Stimulated activated effector memory CD8-positive, alpha-beta T cell treated with anti-CD3 and anti-CD28 coated beads, Interleukin-12 subunit alpha, Interleukin-12 subunit beta, amount 100 ng/mL, for 72 hours (primary cell): ENCODE measurements at regions not wholly inside any gene's neighbourhood (a gene's known extent, or its start where the extent isn't known, plus 50 kb on each side); places are given as distances from the start of the nearest gene placed in this dataset.

ENCODE experiments used
- ATAC-seq: fragments of 150-1000 bp; cut with Tn5 transposase; 2 replicates; pipeline ENCODE4 v1.10.0; 2021
- DNase-seq, 2 donors: peaks; one replicate each; pipeline ENCODE4 v3.0.0; 2021 to 2022; ENCODE audit warnings: low spot score in 2 of 2
- H3K27ac Mint-ChIP-seq: one replicate; pipeline ENCODE4 v1.8.0; 2022; ENCODE audit warnings: mild to moderate bottlenecking, mixed read lengths
- H3K36me3 Mint-ChIP-seq: one replicate; pipeline ENCODE4 v1.8.0; 2022; ENCODE audit warnings: mild to moderate bottlenecking, mixed read lengths
- H3K4me1 Mint-ChIP-seq: one replicate; pipeline ENCODE4 v1.8.0; 2022; ENCODE audit warnings: mixed read lengths
- H3K4me3 Mint-ChIP-seq: one replicate; pipeline ENCODE4 v1.8.0; 2022; ENCODE audit warnings: mild to moderate bottlenecking, mixed read lengths
- H3K9me3 Mint-ChIP-seq: one replicate; pipeline ENCODE4 v1.8.0; 2022; ENCODE audit warnings: mixed read lengths

DNA sequence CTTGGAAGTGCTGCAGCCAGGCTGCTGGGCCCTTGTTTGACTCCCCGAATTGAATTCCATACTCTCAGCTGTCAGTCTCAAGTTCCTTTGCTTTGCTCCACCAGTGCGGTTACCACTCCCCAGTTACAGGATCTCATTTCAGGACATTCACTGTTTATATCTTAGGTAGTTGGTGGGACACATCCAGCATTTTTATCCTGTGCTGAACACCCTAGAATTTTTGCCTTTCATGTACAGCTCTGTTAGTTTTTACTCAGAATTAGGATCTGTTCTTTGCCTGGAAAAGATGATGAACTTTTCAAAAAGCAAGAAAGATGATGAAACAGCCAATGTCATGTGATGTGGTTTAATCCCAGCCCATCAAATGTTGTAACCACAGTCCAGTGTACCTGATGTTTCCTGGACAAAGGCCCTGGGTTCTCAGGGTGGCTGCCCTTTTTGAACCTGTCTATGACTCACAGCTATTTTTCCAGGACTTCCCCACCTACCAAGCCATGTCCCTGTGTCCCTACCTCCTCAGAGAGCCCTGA lies 149.7 kb downstream of the NOC3L start:
- Mint-ChIP-seq H3K9me3 (no peaks in the 10 kb centered on the region), H3K4me3 (no peak overlapping the region), H3K4me1 (no peaks in the 10 kb centered on the region), H3K27ac (no peak overlapping the region), H3K36me3 (no peaks in the 10 kb centered on the region)
- DNase-seq (no peak), ATAC-seq (no peak)

DNA sequence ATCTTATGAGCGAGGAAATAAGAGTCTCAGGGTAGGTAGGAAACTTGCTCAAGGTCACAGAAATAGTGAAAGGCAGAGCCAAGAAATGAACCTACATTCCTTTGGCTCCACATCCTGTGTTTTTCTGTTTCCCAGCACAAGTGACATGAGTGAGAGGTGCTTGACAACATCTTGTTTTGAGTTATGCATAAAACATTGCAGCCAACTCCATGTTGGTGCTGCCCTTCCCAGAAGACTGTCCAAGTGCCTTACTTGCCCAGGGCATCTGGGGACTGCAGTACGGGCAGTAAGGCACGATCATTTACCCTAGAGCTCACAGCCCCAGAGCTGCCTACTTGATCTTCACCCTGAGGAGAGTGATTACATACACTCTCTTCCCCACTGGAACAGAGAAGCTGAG lies 148.8 kb downstream of the NOC3L start:
- Mint-ChIP-seq H3K4me3 (no peak overlapping the region), H3K36me3 (no peaks in the 10 kb centered on the region), H3K9me3 (no peaks in the 10 kb centered on the region), H3K4me1 (no peaks in the 10 kb centered on the region), H3K27ac (no peak overlapping the region)
- no peak for ATAC-seq
- DNase-seq = no peak

DNA sequence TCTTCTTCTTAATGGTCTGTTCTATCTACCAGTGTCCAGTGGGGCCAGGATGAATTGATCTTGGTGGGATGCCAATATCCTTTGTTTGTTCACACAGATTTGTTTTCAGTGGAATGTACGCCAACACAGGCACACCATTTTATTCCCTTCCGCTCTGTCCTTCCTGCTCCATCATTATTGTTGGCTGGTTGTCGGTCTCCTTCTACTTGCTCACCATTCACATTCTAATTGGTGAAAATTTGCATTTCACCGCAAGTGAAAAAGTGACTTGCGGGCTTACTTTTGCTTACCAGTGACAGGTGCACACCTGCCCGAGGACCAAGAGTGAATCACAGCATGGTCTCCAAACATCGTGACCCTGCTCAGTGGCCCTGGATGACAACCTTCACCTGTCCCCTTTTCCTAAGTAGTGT lies 148.3 kb downstream of the NOC3L start:
- Mint-ChIP-seq H3K9me3 (no peaks in the 10 kb centered on the region), H3K36me3 (no peaks in the 10 kb centered on the region), H3K27ac (no peak overlapping the region), H3K4me1 (no peaks in the 10 kb centered on the region), H3K4me3 (no peak overlapping the region)
- ATAC-seq (no peak), DNase-seq (no peak)

DNA sequence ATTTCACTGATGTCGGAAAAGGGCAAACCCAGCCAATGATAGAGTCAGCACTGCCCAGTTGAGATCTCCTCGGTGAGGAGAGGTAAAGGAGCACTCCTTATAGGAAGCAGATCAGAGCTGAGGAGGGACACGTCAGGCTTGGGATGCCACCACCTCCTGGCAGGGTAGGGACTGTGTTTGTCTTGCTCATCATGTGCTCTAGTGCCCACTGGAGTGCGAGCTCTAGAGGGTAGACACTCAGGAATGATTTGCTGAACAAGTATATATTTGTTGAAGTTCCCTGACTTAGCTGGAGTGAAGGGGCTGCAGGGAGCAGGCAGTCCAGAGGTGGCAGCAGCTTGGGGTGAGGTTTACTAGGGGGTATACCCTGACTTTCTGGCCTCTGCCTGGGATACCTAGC lies 146.5 kb downstream of the NOC3L start:
- no peaks in the 10 kb centered on the region for H3K4me1 Mint-ChIP-seq
- ATAC-seq (peak; percentile 38), DNase-seq (no peak)
- H3K27ac Mint-ChIP-seq = no peak overlapping the region
- H3K36me3 Mint-ChIP-seq = no peaks in the 10 kb centered on the region
- H3K9me3 Mint-ChIP-seq = no peaks in the 10 kb centered on the region
- H3K4me3 Mint-ChIP-seq = no peak overlapping the region

GRCh38 chr10:94217411-94217810 lies 145.3 kb downstream of the NOC3L start:
- Mint-ChIP-seq H3K4me3 (no peak overlapping the region), H3K9me3 (no peaks in the 10 kb centered on the region), H3K36me3 (no peaks in the 10 kb centered on the region), H3K27ac (no peak overlapping the region), H3K4me1 (no peaks in the 10 kb centered on the region)
- DNase-seq = no peak
- ATAC-seq = no peak

GRCh38 chr10:94218493-94219183 lies 144.1 kb downstream of the NOC3L start:
- no peaks in the 10 kb centered on the region for H3K36me3 Mint-ChIP-seq
- no peaks in the 10 kb centered on the region for H3K4me1 Mint-ChIP-seq
- no peak overlapping the region for H3K4me3 Mint-ChIP-seq
- no peak for DNase-seq
- no peak for ATAC-seq
- no peak overlapping the region for H3K27ac Mint-ChIP-seq
- H3K9me3 Mint-ChIP-seq = no peaks in the 10 kb centered on the region

DNA sequence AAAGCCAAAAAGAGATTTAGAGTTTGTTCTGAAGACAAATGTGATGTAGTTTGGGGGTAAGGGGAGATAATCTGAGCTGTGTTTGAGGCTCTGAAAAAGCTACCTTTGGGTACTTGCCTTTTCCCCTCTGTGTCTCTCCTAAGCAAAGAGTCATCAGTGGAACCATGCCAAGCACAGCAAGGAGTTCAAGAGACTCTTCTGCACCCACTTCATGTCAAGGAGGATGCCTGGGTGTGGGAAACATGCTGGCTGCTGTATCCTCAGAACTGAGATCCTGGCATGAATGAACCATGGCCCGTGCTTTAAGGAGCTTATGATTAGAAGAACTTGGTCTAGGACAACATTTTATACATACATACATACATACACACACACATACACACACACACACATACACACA lies 142.9 kb downstream of the NOC3L start:
- no peak for ATAC-seq
- no peak for DNase-seq
- no peaks in the 10 kb centered on the region for H3K4me1 Mint-ChIP-seq
- no peaks in the 10 kb centered on the region for H3K9me3 Mint-ChIP-seq
- no peak overlapping the region for H3K27ac Mint-ChIP-seq
- H3K36me3 Mint-ChIP-seq = no peaks in the 10 kb centered on the region
- H3K4me3 Mint-ChIP-seq = no peak overlapping the region

GRCh38 chr10:94220717-94221116 lies 142.0 kb downstream of the NOC3L start:
- H3K27ac Mint-ChIP-seq = no peak overlapping the region
- H3K4me3 Mint-ChIP-seq = no peak overlapping the region
- no peaks in the 10 kb centered on the region for H3K9me3 Mint-ChIP-seq
- DNase-seq = no peak
- no peaks in the 10 kb centered on the region for H3K36me3 Mint-ChIP-seq
- H3K4me1 Mint-ChIP-seq = no peaks in the 10 kb centered on the region
- no peak for ATAC-seq

DNA sequence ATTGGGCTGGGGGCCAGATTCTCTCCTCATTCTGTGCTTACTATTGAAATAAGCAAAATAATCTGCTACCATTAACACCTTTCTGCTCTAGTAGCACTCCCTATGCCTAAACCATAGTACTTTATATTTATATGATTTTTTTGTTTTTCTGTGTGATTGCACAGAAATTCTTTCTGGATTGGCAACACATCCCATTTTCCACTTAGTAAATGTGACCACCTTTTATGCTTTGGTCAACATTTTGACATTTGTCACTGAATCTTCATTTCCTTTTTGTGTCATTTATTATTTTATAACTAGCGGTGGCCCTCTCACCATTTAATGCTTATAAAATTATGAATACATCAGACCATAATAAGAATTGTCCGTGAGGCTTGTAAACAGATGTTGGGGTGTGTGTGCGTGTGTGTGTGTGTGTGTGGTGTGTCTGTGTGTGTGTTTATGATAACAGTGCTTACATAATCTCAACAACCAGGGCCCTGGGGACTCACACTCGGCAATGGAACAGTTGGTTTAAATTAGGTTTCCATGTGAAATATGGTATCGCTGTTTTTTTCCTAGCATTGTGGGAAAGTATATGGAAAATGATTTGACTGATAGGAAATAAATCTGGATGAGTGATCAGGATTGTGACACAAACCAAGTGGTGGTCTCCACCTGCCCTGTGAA lies 138.9 kb downstream of the NOC3L start:
- no peaks in the 10 kb centered on the region for H3K9me3 Mint-ChIP-seq
- H3K4me3 Mint-ChIP-seq = no peak overlapping the region
- ATAC-seq (no peak), DNase-seq (no peak)
- no peaks in the 10 kb centered on the region for H3K4me1 Mint-ChIP-seq
- no peak overlapping the region for H3K27ac Mint-ChIP-seq
- H3K36me3 Mint-ChIP-seq = no peaks in the 10 kb centered on the region

DNA sequence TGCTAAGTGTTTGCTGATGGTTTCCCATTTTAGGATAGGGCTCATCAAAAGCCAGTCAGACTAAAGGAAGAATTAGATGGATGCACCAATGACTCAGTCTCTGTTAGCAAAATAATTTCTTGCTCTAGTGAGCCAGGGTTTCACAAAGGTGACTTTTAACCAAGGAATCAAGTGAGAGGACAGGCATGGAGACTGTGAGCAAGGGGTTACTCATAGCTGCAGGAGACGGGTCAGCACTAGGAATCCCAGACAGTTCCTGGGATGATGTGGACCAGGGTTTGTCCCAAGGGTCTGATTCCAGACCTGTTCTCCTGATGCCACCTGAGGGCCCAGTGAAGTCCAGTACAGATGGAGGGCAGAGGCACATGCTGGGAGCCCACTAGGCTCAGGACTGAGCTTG lies 138.1 kb downstream of the NOC3L start:
- Mint-ChIP-seq H3K9me3 (no peaks in the 10 kb centered on the region), H3K36me3 (no peaks in the 10 kb centered on the region), H3K4me3 (no peak overlapping the region), H3K27ac (no peak overlapping the region), H3K4me1 (no peaks in the 10 kb centered on the region)
- DNase-seq (no peak), ATAC-seq (no peak)

- Mint-ChIP-seq H3K9me3 (no peaks in the 10 kb centered on the region), H3K36me3 (no peaks in the 10 kb centered on the region), H3K27ac (no peak overlapping the region), H3K4me1 (no peaks in the 10 kb centered on the region), H3K4me3 (no peak overlapping the region)
- DNase-seq = no peak
- ATAC-seq = no peak
Measured at GRCh38 chr10:94225589-94225988, 137.2 kb downstream of the NOC3L start.

DNA sequence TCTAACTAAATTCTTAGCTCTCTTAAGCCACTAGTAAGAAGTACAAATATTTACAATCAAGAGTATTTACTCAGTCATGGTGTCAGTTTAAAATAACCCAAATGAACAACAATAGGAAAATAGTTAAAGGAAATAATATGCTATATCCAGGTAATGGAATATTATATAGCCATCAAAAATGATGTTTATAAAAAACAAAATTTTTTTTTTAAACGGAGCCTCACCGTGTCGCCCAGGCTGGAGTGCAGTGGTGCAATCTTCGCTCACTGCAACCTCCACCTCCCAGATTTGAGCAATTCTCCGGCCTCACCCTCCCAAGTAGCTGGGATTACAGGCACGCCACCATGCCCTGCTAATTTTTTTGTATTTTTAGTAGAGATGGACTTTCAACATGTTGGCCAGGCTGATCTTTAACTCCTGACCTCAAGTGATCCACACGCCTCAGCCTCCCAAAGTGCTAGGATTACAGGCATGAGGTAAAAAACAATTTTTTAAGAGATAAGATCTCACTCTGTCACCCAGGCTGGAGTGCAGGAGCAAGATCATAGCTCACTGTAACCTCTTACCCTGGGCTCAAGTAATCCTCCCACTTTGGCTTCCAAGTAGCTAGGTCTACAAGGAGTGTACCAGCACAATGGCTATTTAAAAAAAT lies 132.5 kb downstream of the NOC3L start:
- DNase-seq (no peak), ATAC-seq (no peak)
- H3K27ac Mint-ChIP-seq = no peak overlapping the region
- no peak overlapping the region for H3K4me3 Mint-ChIP-seq
- no peaks in the 10 kb centered on the region for H3K9me3 Mint-ChIP-seq
- H3K4me1 Mint-ChIP-seq = no peaks in the 10 kb centered on the region
- no peaks in the 10 kb centered on the region for H3K36me3 Mint-ChIP-seq

GRCh38 chr10:94232711-94233383 lies 129.9 kb downstream of the NOC3L start:
- Mint-ChIP-seq H3K36me3 (no peaks in the 10 kb centered on the region), H3K4me1 (no peaks in the 10 kb centered on the region), H3K9me3 (no peaks in the 10 kb centered on the region), H3K27ac (no peak overlapping the region), H3K4me3 (no peak overlapping the region)
- ATAC-seq (no peak), DNase-seq (no peak)

GRCh38 chr10:94235461-94235860 lies 127.3 kb downstream of the NOC3L start:
- H3K9me3 Mint-ChIP-seq = no peaks in the 10 kb centered on the region
- no peaks in the 10 kb centered on the region for H3K4me1 Mint-ChIP-seq
- no peaks in the 10 kb centered on the region for H3K36me3 Mint-ChIP-seq
- no peak overlapping the region for H3K4me3 Mint-ChIP-seq
- no peak for ATAC-seq
- no peak overlapping the region for H3K27ac Mint-ChIP-seq
- DNase-seq = no peak

GRCh38 chr10:94238006-94238617 lies 124.6 kb downstream of the NOC3L start:
- Mint-ChIP-seq H3K9me3 (no peaks in the 10 kb centered on the region), H3K4me3 (no peak overlapping the region), H3K36me3 (no peaks in the 10 kb centered on the region), H3K27ac (no peak overlapping the region), H3K4me1 (no peaks in the 10 kb centered on the region)
- DNase-seq (no peak), ATAC-seq (no peak)
